ENCODE measurements at regions not wholly inside any gene's neighbourhood (a gene's known extent, or its start where the extent isn't known, plus 50 kb on each side); places are given as distances from the start of the nearest gene placed in this dataset.

DNA sequence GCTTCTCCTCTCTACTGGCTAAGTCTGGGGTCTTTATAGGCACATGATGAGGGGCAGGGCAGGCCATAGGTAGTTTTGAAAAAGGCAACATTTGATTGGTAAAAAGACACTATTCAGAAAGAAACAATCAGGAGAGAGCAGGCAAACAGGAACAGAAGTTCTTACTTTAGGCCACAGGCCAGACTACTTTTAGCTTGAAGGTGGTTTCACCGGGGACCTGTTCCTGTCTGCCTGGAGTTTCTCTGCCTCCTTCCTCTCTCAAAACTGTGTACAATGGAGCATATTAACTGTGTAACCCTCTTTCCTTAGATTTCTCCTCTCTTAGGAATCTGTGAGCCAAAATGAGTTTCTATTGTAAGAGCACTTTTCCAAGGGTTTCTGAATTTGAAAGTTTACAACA is 167.9 kb upstream of the AVPR1A start:
- no peak for DNase-seq

DNA sequence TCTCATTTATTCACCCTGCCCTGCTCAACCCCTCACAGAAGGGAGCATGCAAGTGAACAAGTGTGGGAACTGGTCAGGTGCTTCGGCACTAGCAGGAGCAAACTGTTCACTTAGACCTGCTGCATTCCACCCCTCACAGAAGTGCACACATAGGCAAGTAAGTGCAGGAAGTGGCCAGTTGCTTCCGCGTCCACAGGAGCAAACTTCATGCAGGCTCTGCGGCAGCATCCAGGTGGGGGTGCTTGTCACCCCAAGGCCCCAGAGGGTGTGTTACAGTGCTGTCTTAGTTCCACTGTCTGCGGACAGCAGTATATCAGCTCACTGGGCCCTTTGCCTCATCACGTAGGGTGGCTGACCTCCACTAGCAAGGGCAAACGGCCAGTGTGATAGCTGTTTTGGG is 167.3 kb upstream of the AVPR1A start:
- DNase-seq, result no peak

DNA sequence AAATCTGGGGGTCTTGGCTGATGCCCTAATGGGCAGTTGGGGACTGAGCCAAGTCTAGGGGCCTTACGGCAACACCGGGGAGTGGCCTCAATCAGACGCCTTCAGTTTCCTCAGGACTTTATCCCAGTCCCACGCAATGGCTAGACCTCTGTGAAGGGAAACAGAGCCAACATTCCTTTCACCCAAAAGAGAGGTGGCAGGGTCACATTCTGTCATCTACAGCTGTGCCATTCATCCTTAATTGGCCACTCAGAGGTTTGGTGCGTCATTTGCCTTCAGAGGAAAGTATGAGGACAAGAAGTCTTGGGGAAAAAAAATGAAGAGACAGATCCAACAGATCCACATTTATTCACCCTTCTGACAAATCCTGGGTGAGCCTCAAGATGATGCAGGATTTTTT is 166.9 kb upstream of the AVPR1A start:
- DNase-seq, result no peak

GRCh38 chr12:63317286-63317846 is 166.4 kb upstream of the AVPR1A start:
- DNase-seq, result no peak

GRCh38 chr12:63313139-63313538 is 162.1 kb upstream of the AVPR1A start:
- DNase-seq, result no peak

DNA sequence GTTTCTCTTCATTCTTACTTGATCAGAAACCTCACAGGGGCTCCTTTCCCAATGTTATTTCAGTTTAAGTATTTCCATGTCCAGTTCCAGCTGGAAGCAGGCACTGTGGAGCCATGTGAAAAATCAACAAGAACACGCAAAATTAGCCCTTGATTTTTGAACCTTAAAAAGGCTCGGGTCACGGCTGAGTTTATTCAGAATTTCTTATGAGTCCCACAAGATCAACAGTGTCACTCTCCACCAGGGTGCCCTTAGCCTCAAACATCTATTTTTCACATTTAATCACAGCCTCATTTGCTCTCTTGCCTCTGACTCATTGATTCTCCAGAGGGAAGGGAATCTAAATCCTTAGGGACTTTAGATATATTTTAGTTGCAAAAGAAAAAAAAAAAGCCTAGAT is 157.7 kb upstream of the AVPR1A start:
- DNase-seq, result no peak

- DNase-seq, result no peak
Measured at GRCh38 chr12:63307849-63308248, 156.8 kb upstream of the AVPR1A start.

GRCh38 chr12:63305901-63306875 is 155.2 kb upstream of the AVPR1A start:
- no peak for DNase-seq

GRCh38 chr12:63304887-63305316 is 153.9 kb upstream of the AVPR1A start:
- no peak for DNase-seq

- DNase-seq, result no peak
Measured at GRCh38 chr12:63302941-63303536, 152.0 kb upstream of the AVPR1A start.

DNA sequence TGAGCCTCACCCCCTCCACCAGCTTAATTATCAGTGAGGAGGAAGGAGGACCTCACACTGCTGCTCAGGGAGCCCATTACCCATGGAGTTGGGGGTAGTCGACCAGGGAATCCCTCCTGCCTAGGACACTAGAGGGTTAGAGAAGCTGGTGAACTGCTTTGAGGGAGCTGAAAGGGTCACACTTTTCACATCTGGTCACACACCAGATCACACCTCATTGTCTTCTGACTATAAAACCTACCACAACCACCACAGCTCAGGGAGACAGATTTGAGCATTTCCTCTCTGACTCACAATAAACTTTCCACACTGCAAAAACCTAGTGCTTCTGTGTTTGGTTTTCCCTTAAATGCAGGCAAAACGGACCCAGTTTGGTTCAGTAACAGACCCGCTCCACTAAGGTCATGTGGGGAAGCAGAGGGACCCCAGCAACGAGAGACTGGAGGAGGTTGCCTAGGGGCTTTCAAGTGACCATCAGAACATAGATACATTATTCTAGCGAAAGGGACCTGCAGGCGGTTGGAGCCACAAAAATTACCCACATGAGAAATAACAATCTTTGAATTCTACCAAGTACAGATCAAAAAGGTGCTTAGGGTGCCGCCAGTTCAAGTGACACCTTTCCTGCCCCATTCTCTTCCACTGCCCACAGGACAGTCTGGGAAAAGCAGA is 151.4 kb upstream of the AVPR1A start:
- no peak for DNase-seq

- DNase-seq, result no peak
Measured at GRCh38 chr12:63301311-63301710, 150.3 kb upstream of the AVPR1A start.

DNA sequence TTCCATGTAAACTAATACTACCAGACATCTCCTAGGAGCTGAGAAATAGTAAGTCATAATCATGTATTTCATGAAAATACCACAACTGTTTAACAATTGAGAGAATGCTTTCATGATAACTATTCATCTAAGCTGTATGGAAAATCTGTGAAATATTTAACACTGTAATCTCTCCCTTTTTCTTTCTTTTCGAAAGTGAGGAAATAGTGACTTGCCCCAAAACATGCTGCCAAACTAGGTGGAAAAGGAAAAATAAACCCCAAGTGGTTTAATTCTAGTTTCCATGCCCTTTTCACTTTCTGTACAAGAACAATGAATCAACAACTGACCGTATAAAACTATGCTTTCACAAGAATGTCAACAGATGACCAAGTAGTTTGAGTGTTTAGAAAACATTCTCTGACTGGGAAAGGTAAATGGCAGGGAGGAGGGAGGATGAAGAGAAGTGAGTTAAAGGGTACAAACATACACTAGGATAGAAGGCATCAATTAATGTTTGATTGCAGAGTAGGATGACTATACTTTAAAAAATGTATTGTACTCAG is 147.5 kb upstream of the AVPR1A start:
- no peak for DNase-seq

- DNase-seq, result no peak
Measured at GRCh38 chr12:63294327-63294632, 143.3 kb upstream of the AVPR1A start.

DNA sequence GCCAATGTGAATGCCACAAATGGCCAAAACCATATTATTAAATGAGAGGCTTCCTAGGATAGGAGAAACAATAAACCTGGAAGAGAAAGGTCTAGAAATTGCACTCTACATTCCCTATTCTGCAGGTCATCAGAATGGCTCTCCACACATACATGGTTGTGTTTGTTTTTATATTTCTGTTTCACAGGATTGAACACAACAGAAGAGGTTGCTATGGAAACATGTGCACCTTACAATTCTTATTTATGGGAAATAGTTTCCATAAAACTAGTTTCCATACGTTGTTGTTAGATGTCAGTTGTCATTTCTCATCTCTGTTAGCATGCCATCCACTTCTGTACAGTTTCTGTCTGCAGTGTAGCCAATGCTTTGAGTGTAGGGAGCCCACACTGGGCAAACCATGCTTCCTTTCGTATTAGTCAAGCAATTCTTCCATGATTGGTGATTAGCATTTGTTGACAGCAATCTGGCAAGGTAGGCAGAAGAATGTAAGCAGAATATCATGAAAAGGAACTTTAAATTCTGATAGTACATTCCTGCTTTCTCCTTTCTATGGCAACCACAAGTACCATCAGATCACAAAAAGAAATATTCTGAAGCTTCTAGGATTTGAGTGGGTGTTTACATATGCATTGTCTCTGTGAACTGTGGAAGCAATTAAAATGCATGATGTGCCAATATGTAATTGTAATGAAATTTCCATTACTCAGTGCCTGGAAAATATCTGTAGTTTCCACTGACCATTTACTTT is 141.6 kb upstream of the AVPR1A start:
- DNase-seq, result no peak

GRCh38 chr12:63276537-63277365 is 125.8 kb upstream of the AVPR1A start:
- no peak for DNase-seq

GRCh38 chr12:63266988-63267387 is 116.0 kb upstream of the AVPR1A start:
- no peak for DNase-seq

DNA sequence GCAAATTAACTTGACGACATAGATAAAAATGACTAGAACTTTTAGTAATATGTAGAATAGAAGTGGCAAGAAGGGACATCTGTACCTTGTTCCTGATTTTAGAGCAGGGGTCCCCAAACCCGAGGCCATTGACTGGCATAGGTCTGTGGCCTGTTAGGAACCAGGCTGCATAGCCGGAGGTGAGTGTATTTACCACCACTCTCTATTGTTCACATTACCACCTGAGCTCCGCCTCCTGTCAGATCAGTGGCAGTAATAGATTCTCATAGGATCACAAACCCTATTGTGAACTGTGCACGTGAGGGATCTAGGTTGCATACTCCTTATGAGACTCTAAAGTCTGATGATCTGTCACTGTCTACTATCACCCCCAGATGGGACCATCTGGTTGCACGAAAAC is 113.6 kb upstream of the AVPR1A start:
- no peak for DNase-seq

GRCh38 chr12:63250486-63250885 is 99.5 kb upstream of the AVPR1A start:
- DNase-seq, result no peak

DNA sequence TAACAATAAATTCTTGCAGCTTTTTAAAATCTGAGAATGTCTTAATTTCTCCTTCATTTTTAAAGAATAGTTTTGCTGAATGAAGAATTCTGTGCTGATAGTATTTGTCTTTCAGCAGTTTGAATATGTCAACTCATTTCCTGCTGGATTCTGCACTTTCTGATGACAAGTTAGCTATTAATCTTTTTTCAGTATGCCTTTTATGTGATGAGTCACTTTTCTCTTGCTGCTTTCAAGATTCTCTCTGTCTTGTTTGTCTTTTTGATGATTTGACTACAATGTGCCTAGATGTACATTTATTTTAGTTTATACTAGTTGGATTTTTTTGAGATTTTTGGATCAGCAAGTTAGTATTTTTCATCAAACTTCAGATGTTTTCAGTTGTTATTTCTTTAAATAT is 87.9 kb upstream of the AVPR1A start:
- DNase-seq, result no peak

DNA sequence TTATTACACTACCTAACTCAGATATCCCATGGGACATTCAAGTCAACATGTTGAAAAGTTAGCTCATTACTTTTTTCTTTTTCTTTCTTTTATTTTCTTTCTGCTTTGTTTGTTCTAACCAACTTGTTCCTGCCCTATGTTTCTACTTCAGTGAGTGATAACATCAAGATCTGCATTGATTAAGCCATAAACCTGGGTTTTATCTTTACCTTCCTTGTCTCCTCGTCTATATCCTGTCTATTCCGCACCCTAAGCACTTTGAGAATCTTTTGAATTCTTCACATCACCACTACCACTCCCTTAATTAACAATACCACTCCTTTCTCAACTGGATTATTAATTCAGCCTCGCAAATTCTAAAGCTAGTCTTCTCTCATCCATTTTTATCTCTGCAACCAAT is 81.9 kb upstream of the AVPR1A start:
- no peak for DNase-seq

DNA sequence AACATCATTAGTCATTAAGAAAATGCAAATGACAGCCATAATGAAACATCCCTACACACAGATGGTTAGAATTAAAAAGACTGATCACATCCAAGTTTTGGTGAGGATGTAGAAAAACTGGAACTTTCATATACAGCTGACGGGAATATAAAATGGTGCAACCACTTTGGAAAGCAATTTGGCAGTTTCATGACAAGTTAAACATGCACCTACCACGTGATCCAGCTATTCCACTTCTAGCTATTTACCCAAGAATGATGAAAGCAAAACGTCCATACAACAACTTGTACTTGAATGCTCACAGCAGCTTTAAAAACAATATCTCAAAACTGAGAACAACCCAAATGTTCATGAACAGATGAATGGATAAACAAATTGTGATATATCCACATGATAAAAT is 77.9 kb upstream of the AVPR1A start:
- DNase-seq, result no peak

Measured in NCI-H1417 treated with DMSO at 0.1 percent for 48 hours (cell line).